Activated naive CD4-positive, alpha-beta T cell treated with anti-CD3 and anti-CD28 coated beads for 36 hours (primary cell): ENCODE measurements at regions not wholly inside any gene's neighbourhood (a gene's known extent, or its start where the extent isn't known, plus 50 kb on each side); places are given as distances from the start of the nearest gene placed in this dataset.

Source experiments
- CTCF ChIA-PET: fragments of 350-600 bp; sonication (Branson Sonifier 250); formaldehyde crosslinking; loops from one replicate; lab custom pipeline; 2021; ENCODE audit warnings: antibody characterized with exemption; lab: Charles Lee
- DNase-seq: peaks from one replicate; pipeline ENCODE4 v3.0.0-alpha.2; 2020
- H3K27ac Mint-ChIP-seq: one replicate; pipeline ENCODE4 v1.8.0; 2021; ENCODE audit warnings: mild to moderate bottlenecking, mixed read lengths
- H3K27me3 Mint-ChIP-seq: one replicate; pipeline ENCODE4 v1.8.0; 2021; ENCODE audit warnings: low read depth, mixed read lengths
- H3K36me3 Mint-ChIP-seq: one replicate; pipeline ENCODE4 v1.8.0; 2021; ENCODE audit warnings: low read depth, mixed read lengths
- H3K4me1 Mint-ChIP-seq: one replicate; pipeline ENCODE4 v1.8.0; 2021; ENCODE audit warnings: low read depth, mixed read lengths
- H3K4me3 Mint-ChIP-seq: one replicate; pipeline ENCODE4 v1.8.0; 2021; ENCODE audit warnings: mild to moderate bottlenecking, moderate library complexity, mixed read lengths
- H3K9me3 Mint-ChIP-seq: one replicate; pipeline ENCODE4 v1.8.0; 2021; ENCODE audit warnings: mixed read lengths
- intact Hi-C: fragments of 100-400 bp; cut with micrococcal nuclease; formaldehyde crosslinking; loops from one replicate; pipeline ENCODE4 v1.15.1; 2023

DNA sequence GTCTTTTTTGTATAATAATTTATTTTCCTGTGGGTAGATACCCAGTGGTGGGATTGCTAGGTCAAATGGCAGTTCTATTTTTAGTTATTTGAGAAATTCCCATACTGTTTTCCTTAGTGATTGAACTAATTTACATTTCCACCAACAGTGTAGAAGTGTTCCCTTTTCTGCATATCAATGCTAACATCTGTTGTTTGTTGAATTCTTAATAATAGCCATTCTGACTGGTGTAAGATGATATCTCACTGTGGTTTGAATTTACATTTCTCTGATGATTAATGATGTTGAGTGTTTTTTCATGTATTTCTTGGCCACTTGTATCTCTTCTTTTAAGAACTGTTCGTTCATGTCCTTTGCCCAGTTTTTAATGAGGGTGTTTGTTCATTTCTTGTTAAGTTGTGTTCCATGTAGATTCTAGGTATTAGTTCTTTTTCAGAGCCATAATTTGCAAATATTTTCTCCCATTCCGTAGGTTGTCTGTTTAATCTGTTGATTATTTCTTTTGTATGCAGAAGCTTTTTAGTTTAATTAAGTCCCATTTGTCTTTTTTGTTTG is 713.3 kb upstream of the EPHA6 start:
- intact Hi-C loops: no loop called here
- Mint-ChIP-seq H3K4me3 (no peak overlapping the region), H3K4me1 (no peaks in the 10 kb centered on the region)

DNA sequence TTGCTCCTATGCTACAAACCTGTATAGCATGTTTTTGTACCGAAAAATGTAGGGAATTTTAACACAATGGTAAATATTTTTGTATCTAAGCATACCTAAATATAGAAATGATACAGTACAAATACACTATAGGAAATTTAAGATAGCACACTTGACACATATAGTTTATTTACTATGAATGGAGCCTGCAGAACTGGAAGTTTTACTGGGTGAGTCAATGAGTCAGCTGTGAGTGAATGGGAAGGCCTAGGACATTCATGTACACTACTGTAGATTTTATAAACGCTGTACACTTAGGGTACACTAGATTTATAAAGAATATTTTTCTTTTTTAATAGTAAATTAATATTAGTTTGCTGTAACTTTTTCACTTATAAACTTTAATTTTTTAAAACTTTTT is 707.7 kb upstream of the EPHA6 start:
- Mint-ChIP-seq H3K27me3 (no peaks in the 10 kb centered on the region), H3K27ac (no peak overlapping the region), H3K36me3 (no peaks in the 10 kb centered on the region), H3K4me1 (no peaks in the 10 kb centered on the region), H3K9me3 (no peaks in the 10 kb centered on the region), H3K4me3 (no peak overlapping the region)
- CTCF ChIA-PET: no interaction called here
- DNase-seq: no peak
- intact Hi-C loops: no loop called here

More for the DNA sequence above, 713.3 kb upstream of the EPHA6 start:
- Mint-ChIP-seq H3K27me3 (no peaks in the 10 kb centered on the region), H3K27ac (no peak overlapping the region), H3K36me3 (no peaks in the 10 kb centered on the region), H3K9me3 (peaks cover 9% of the 10 kb centered on the region)
- DNase-seq: no peak
- CTCF ChIA-PET: no interaction called here
